ENCODE measurements at regions not wholly inside any gene's neighbourhood (a gene's known extent, or its start where the extent isn't known, plus 50 kb on each side); places are given as distances from the start of the nearest gene placed in this dataset.

- Mint-ChIP-seq H3K27me3 (no peaks in the 10 kb centered on the region), H3K27ac (peak overlapping the region; percentile 73), H3K4me3 (peak overlapping the region; percentile 70), H3K9me3 (peaks cover 9% of the 10 kb centered on the region), H3K36me3 (ENCODE audit: low read depth) (peaks cover 5% of the 10 kb centered on the region), H3K4me1 (peaks cover 30% of the 10 kb centered on the region)
- intact Hi-C loops (cut with micrococcal nuclease), result loop anchor here (1.0 to 5.0 kb wide), 4 partner anchors 9 to 336 kb away; partner anchors contain the start of genes CCDC83 and PICALM
- peak; percentile 89 for DNase-seq
These were observed 51.1 kb upstream of the EED start for GRCh38 chr11:86193297-86194095.

GRCh38 chr11:86192519-86193257 lies 51.9 kb upstream of the EED start:
- Mint-ChIP-seq H3K4me3 (peak overlapping the region; percentile 70), H3K4me1 (peaks cover 30% of the 10 kb centered on the region)
- intact Hi-C loops (cut with micrococcal nuclease), result loop anchor here (1.0 to 5.0 kb wide), 4 partner anchors 10 to 335 kb away; partner anchors contain the start of genes CCDC83 and PICALM

GRCh38 chr11:86191874-86192273 lies 52.7 kb upstream of the EED start:
- Mint-ChIP-seq H3K9me3 (peaks cover 9% of the 10 kb centered on the region), H3K36me3 (ENCODE audit: low read depth) (peaks cover 5% of the 10 kb centered on the region), H3K4me1 (peaks cover 28% of the 10 kb centered on the region), H3K4me3 (no peak overlapping the region), H3K27ac (no peak overlapping the region), H3K27me3 (no peaks in the 10 kb centered on the region)
- no peak for DNase-seq
- intact Hi-C loops (cut with micrococcal nuclease), result loop anchor here (5.0 kb wide), 1 partner anchor 335 kb away; the partner anchor contains the start of gene CCDC83

More at GRCh38 chr11:86192519-86193257, 51.9 kb upstream of the EED start:
- Mint-ChIP-seq H3K27me3 (no peaks in the 10 kb centered on the region), H3K27ac (peak overlapping the region; percentile 61), H3K9me3 (peaks cover 9% of the 10 kb centered on the region), H3K36me3 (ENCODE audit: low read depth) (peaks cover 5% of the 10 kb centered on the region)
- DNase-seq, result no peak

- intact Hi-C loops (cut with micrococcal nuclease), result no loop called here
- H3K4me1 Mint-ChIP-seq, result peaks cover 15% of the 10 kb centered on the region
- no peaks in the 10 kb centered on the region for H3K27me3 Mint-ChIP-seq
- peaks cover 6% of the 10 kb centered on the region for H3K9me3 Mint-ChIP-seq
- H3K27ac Mint-ChIP-seq, result no peak overlapping the region
- H3K36me3 Mint-ChIP-seq (ENCODE audit: low read depth), result peaks cover 2% of the 10 kb centered on the region
- no peak for DNase-seq
- no peak overlapping the region for H3K4me3 Mint-ChIP-seq
These were observed 57.5 kb upstream of the EED start for GRCh38 chr11:86187027-86187426.

GRCh38 chr11:86186386-86186785 lies 58.2 kb upstream of the EED start:
- Mint-ChIP-seq H3K9me3 (peaks cover 6% of the 10 kb centered on the region), H3K27me3 (no peaks in the 10 kb centered on the region), H3K27ac (no peak overlapping the region), H3K4me1 (peaks cover 12% of the 10 kb centered on the region), H3K4me3 (no peak overlapping the region), H3K36me3 (ENCODE audit: low read depth) (peaks cover 2% of the 10 kb centered on the region)
- no peak for DNase-seq
- intact Hi-C loops (cut with micrococcal nuclease), result no loop called here

- H3K27me3 Mint-ChIP-seq, result no peaks in the 10 kb centered on the region
- H3K9me3 Mint-ChIP-seq, result peaks cover 6% of the 10 kb centered on the region
- no peak for DNase-seq
- intact Hi-C loops (cut with micrococcal nuclease), result no loop called here
- H3K4me1 Mint-ChIP-seq, result peaks cover 12% of the 10 kb centered on the region
- peaks cover 2% of the 10 kb centered on the region for H3K36me3 Mint-ChIP-seq (ENCODE audit: low read depth)
- H3K27ac Mint-ChIP-seq, result no peak overlapping the region
- no peak overlapping the region for H3K4me3 Mint-ChIP-seq
These were observed 59.2 kb upstream of the EED start for GRCh38 chr11:86185381-86185750.

GRCh38 chr11:86184728-86185380 lies 59.7 kb upstream of the EED start:
- H3K4me3 Mint-ChIP-seq, result no peak overlapping the region
- H3K4me1 Mint-ChIP-seq, result peaks cover 12% of the 10 kb centered on the region
- peaks cover 3% of the 10 kb centered on the region for H3K9me3 Mint-ChIP-seq
- H3K27ac Mint-ChIP-seq, result no peak overlapping the region
- intact Hi-C loops (cut with micrococcal nuclease), result no loop called here
- peaks cover 2% of the 10 kb centered on the region for H3K36me3 Mint-ChIP-seq (ENCODE audit: low read depth)
- no peak for DNase-seq
- H3K27me3 Mint-ChIP-seq, result no peaks in the 10 kb centered on the region

- H3K9me3 Mint-ChIP-seq, result peaks cover 6% of the 10 kb centered on the region
- H3K36me3 Mint-ChIP-seq (ENCODE audit: low read depth), result peaks cover 5% of the 10 kb centered on the region
- peaks cover 18% of the 10 kb centered on the region for H3K4me1 Mint-ChIP-seq
- H3K27ac Mint-ChIP-seq, result no peak overlapping the region
- intact Hi-C loops (cut with micrococcal nuclease), result loop anchor here (1.0 to 2.0 kb wide), 6 partner anchors 19 to 119 kb away; partner anchors contain the start of gene EED
- no peaks in the 10 kb centered on the region for H3K27me3 Mint-ChIP-seq
- H3K4me3 Mint-ChIP-seq, result no peak overlapping the region
- peak; percentile 68 for DNase-seq
These were observed 60.9 kb upstream of the EED start for GRCh38 chr11:86183694-86184093.

- H3K9me3 Mint-ChIP-seq, result peaks cover 4% of the 10 kb centered on the region
- H3K27ac Mint-ChIP-seq, result no peak overlapping the region
- H3K4me3 Mint-ChIP-seq, result no peak overlapping the region
- peaks cover 3% of the 10 kb centered on the region for H3K36me3 Mint-ChIP-seq (ENCODE audit: low read depth)
- H3K27me3 Mint-ChIP-seq, result no peaks in the 10 kb centered on the region
- H3K4me1 Mint-ChIP-seq, result peaks cover 17% of the 10 kb centered on the region
- peak; percentile 83 for DNase-seq
- intact Hi-C loops (cut with micrococcal nuclease), result loop anchor here (1.0 to 2.0 kb wide), 6 partner anchors 19 to 118 kb away; partner anchors contain the start of gene EED
These were observed 61.5 kb upstream of the EED start for GRCh38 chr11:86182976-86183584.

GRCh38 chr11:86181379-86181778 lies 63.2 kb upstream of the EED start:
- DNase-seq, result no peak
- no peaks in the 10 kb centered on the region for H3K27me3 Mint-ChIP-seq
- peaks cover 26% of the 10 kb centered on the region for H3K4me1 Mint-ChIP-seq
- no peak overlapping the region for H3K4me3 Mint-ChIP-seq
- peaks cover 4% of the 10 kb centered on the region for H3K9me3 Mint-ChIP-seq
- H3K27ac Mint-ChIP-seq, result no peak overlapping the region
- intact Hi-C loops (cut with micrococcal nuclease), result no loop called here
- peaks cover 3% of the 10 kb centered on the region for H3K36me3 Mint-ChIP-seq (ENCODE audit: low read depth)

GRCh38 chr11:86180851-86181250 lies 63.7 kb upstream of the EED start:
- peaks cover 4% of the 10 kb centered on the region for H3K9me3 Mint-ChIP-seq
- no peak overlapping the region for H3K27ac Mint-ChIP-seq
- H3K4me3 Mint-ChIP-seq, result no peak overlapping the region
- H3K4me1 Mint-ChIP-seq, result peaks cover 31% of the 10 kb centered on the region
- DNase-seq, result no peak
- intact Hi-C loops (cut with micrococcal nuclease), result no loop called here
- H3K27me3 Mint-ChIP-seq, result no peaks in the 10 kb centered on the region
- H3K36me3 Mint-ChIP-seq (ENCODE audit: low read depth), result peaks cover 3% of the 10 kb centered on the region

- DNase-seq, result no peak
- H3K36me3 Mint-ChIP-seq (ENCODE audit: low read depth), result peaks cover 3% of the 10 kb centered on the region
- intact Hi-C loops (cut with micrococcal nuclease), result no loop called here
- H3K27ac Mint-ChIP-seq, result no peak overlapping the region
- peaks cover 4% of the 10 kb centered on the region for H3K9me3 Mint-ChIP-seq
- H3K27me3 Mint-ChIP-seq, result no peaks in the 10 kb centered on the region
- H3K4me1 Mint-ChIP-seq, result peaks cover 34% of the 10 kb centered on the region
- no peak overlapping the region for H3K4me3 Mint-ChIP-seq
These were observed 64.1 kb upstream of the EED start for GRCh38 chr11:86180423-86180822.

GRCh38 chr11:86179646-86180064 lies 64.9 kb upstream of the EED start:
- Mint-ChIP-seq H3K36me3 (ENCODE audit: low read depth) (peaks cover 3% of the 10 kb centered on the region), H3K4me3 (no peak overlapping the region), H3K4me1 (peaks cover 34% of the 10 kb centered on the region), H3K27ac (no peak overlapping the region), H3K27me3 (no peaks in the 10 kb centered on the region), H3K9me3 (peaks cover 4% of the 10 kb centered on the region)
- DNase-seq, result no peak
- intact Hi-C loops (cut with micrococcal nuclease), result no loop called here
